Liver (tissue), 8 donors: ENCODE measurements at regions not wholly inside any gene's neighbourhood (a gene's known extent, or its start where the extent isn't known, plus 50 kb on each side); places are given as distances from the start of the nearest gene placed in this dataset.

Experiments
- DNase-seq: peaks from one replicate; pipeline ENCODE4 v3.0.0-alpha.2; 2017; ENCODE audit warnings: low spot score
- H3K27ac ChIP-seq, 2 donors: one replicate each; pipeline ENCODE4 v1.7.0; 2013; ENCODE audit warnings: inconsistent platforms in 2 of 2, low read length in 2 of 2, control low read depth in 1 of 2, low read depth in 1 of 2, mild to moderate bottlenecking in 1 of 2
- H3K27me3 ChIP-seq, 4 donors: one replicate each; pipeline versions ENCODE4 v1.6.1 to v1.7.0; 2013; ENCODE audit warnings: low read length in 3 of 4, inconsistent platforms in 1 of 4, mild to moderate bottlenecking in 1 of 4, moderate library complexity in 1 of 4; ENCODE audit not compliant: control insufficient read depth in 4 of 4, insufficient read depth in 4 of 4
- H3K36me3 ChIP-seq, 4 donors: one replicate each; pipeline versions ENCODE4 v1.6.1 to v1.7.0; 2013; ENCODE audit warnings: low read length in 3 of 4, mild to moderate bottlenecking in 3 of 4, low read depth in 1 of 4, moderate library complexity in 1 of 4; ENCODE audit not compliant: control insufficient read depth in 4 of 4, insufficient read depth in 3 of 4
- H3K4me1 ChIP-seq, 4 donors: one replicate each; pipeline versions ENCODE4 v1.6.1 to v1.7.0; 2013; ENCODE audit warnings: low read length in 3 of 4, mild to moderate bottlenecking in 3 of 4, moderate library complexity in 1 of 4; ENCODE audit not compliant: control insufficient read depth in 4 of 4, insufficient read depth in 4 of 4
- H3K4me3 ChIP-seq, 3 donors: one replicate each; pipeline versions ENCODE4 v1.6.1 to v1.7.0; 2013; ENCODE audit warnings: low read length in 3 of 3, control low read depth in 1 of 3, low read depth in 1 of 3, mild to moderate bottlenecking in 1 of 3
- H3K9ac ChIP-seq, 2 donors: one replicate each; pipeline ENCODE4 v1.7.0; 2013; ENCODE audit warnings: low read length in 2 of 2, mild to moderate bottlenecking in 2 of 2, moderate library complexity in 2 of 2, control low read depth in 1 of 2, low read depth in 1 of 2
- H3K9me3 ChIP-seq, 4 donors: one replicate each; pipeline versions ENCODE4 v1.6.1 to v1.7.0; 2013; ENCODE audit warnings: low read length in 3 of 4; ENCODE audit not compliant: control insufficient read depth in 4 of 4
- ATF3 ChIP-seq: IDR thresholded peaks from 2 replicates; pipeline ENCODE4 v1.6.1; 2016; ENCODE audit warnings: antibody characterized with exemption
- CTCF ChIP-seq: fragments of 150-350 bp; IDR thresholded peaks from 2 replicates; pipeline ENCODE4 v1.5.1; 2017; ENCODE audit warnings: improper control_type of control experiment, low read depth, low read length; ENCODE audit not compliant: missing input control
- EGR1 ChIP-seq, 2 donors: IDR thresholded peaks; 2 replicates each; pipeline ENCODE4 v1.6.1; 2016 to 2018; ENCODE audit warnings: antibody characterized with exemption in 2 of 2, low read depth in 2 of 2
- FOXA1 ChIP-seq: IDR thresholded peaks from 2 replicates; pipeline ENCODE4 v1.6.1; 2016; ENCODE audit warnings: antibody characterized with exemption
- FOXA2 ChIP-seq: IDR thresholded peaks from 2 replicates; pipeline ENCODE4 v1.6.1; 2016; ENCODE audit warnings: antibody characterized with exemption
- GABPA ChIP-seq, 2 donors: IDR thresholded peaks in 1 of 2; conservative IDR thresholded peaks in 1 of 2; 2 replicates each; pipeline ENCODE4 v1.6.1; 2016; ENCODE audit warnings: antibody characterized with exemption in 2 of 2, mild to moderate bottlenecking in 1 of 2, moderate library complexity in 1 of 2
- HNF4A ChIP-seq, 2 donors: conservative IDR thresholded peaks; 2 replicates each; pipeline ENCODE4 v1.6.1; 2016; ENCODE audit warnings: antibody characterized with exemption in 2 of 2, mild to moderate bottlenecking in 2 of 2
- HNF4G ChIP-seq: IDR thresholded peaks from 2 replicates; pipeline ENCODE4 v1.6.1; 2016; ENCODE audit warnings: antibody characterized with exemption
- JUND ChIP-seq, 2 donors: IDR thresholded peaks; 2 replicates each; pipeline ENCODE4 v1.6.1; 2016; ENCODE audit warnings: antibody characterized with exemption in 2 of 2
- MAX ChIP-seq: IDR thresholded peaks from 2 replicates; pipeline ENCODE4 v1.6.1; 2016; ENCODE audit warnings: antibody characterized with exemption
- NR2F2 ChIP-seq: IDR thresholded peaks from 2 replicates; pipeline ENCODE4 v1.6.1; 2016; ENCODE audit warnings: antibody characterized with exemption
- RAD21 ChIP-seq, 2 donors: IDR thresholded peaks; 2 replicates each; pipeline ENCODE4 v1.6.1; 2016; ENCODE audit warnings: antibody characterized with exemption in 2 of 2, mild to moderate bottlenecking in 2 of 2
- REST ChIP-seq: IDR thresholded peaks from 2 replicates; pipeline ENCODE4 v1.6.1; 2016; ENCODE audit warnings: antibody characterized with exemption, mild to moderate bottlenecking
- RXRA ChIP-seq, 2 donors: IDR thresholded peaks; 2 replicates each; pipeline ENCODE4 v1.6.1; 2017 to 2018; ENCODE audit warnings: antibody characterized with exemption in 2 of 2, mild to moderate bottlenecking in 1 of 2
- SP1 ChIP-seq: IDR thresholded peaks from 2 replicates; pipeline ENCODE4 v1.6.1; 2018; ENCODE audit warnings: antibody characterized with exemption, mild to moderate bottlenecking
- TAF1 ChIP-seq: conservative IDR thresholded peaks from 2 replicates; pipeline ENCODE4 v1.6.1; 2016; ENCODE audit warnings: antibody characterized with exemption, mild to moderate bottlenecking
- YY1 ChIP-seq: IDR thresholded peaks from 2 replicates; pipeline ENCODE4 v1.6.1; 2016; ENCODE audit warnings: antibody characterized with exemption, mild to moderate bottlenecking
- ZBTB33 ChIP-seq: IDR thresholded peaks from 2 replicates; pipeline ENCODE4 v1.6.1; 2016; ENCODE audit warnings: antibody characterized with exemption
- WGBS: extraction: QIAGEN DNeasy Blood & Tissue Kit; methylation state at CpG from one replicate; pipeline ENCODE4 v1.1.7; 2013; 5-methylcytosine and 5-hydroxymethylcytosine counted together
- donor health status: healthy.
- donor health status: healthy.
- donor health status: healthy.
- donor health status: healthy.
- donor health status: healthy.

- 91% methylated on average over 4 of the region's 4 CpGs for WGBS
- Histone ChIP-seq H3K9ac (no peak overlapping the region), H3K36me3 (no peaks in the 10 kb centered on the region), H3K27ac (no peak overlapping the region), H3K27me3 (no peaks in the 10 kb centered on the region), H3K4me3 (no peak overlapping the region), H3K9me3 (no peaks in the 10 kb centered on the region), H3K4me1 (peaks cover 0 to 1% (median 0%) of the 10 kb centered on the region in 4 donors)
- no peak for TF ChIP-seq CTCF
- TF ChIP-seq REST, result no peak
- no peak for TF ChIP-seq SP1
- no peak for TF ChIP-seq JUND (IDR thresholded peaks at IDR 0.05)
- no peak for TF ChIP-seq ZBTB33
- TF ChIP-seq GABPA (IDR thresholded peaks at IDR 0.05 in 1 of 2, conservative IDR thresholded peaks at IDR 0.05 in 1 of 2), result no peak
- no peak for TF ChIP-seq MAX
- TF ChIP-seq FOXA1, result no peak
- TF ChIP-seq TAF1, result no peak
- TF ChIP-seq RXRA (IDR thresholded peaks at IDR 0.05), result no peak
- no peak for TF ChIP-seq HNF4A (conservative IDR thresholded peaks at IDR 0.05)
- TF ChIP-seq NR2F2, result no peak
- TF ChIP-seq EGR1 (IDR thresholded peaks at IDR 0.05; ENCODE audit: low read depth in 2 of 2), result no peak
- no peak for TF ChIP-seq RAD21 (IDR thresholded peaks at IDR 0.05)
- TF ChIP-seq FOXA2, result no peak
- TF ChIP-seq HNF4G, result no peak
- no peak for TF ChIP-seq YY1
- TF ChIP-seq ATF3, result no peak
- no peak for DNase-seq
Observed at GRCh38 chr4:81700189-81700588, 228.5 kb upstream of the RASGEF1B start.
